GM13977 (cell line): ENCODE measurements at regions not wholly inside any gene's neighbourhood (a gene's known extent, or its start where the extent isn't known, plus 50 kb on each side); places are given as distances from the start of the nearest gene placed in this dataset.

Experiments used
- DNase-seq: peaks from one replicate; pipeline ENCODE4 v3.0.0; 2012; ENCODE audit warnings: low spot score
- in situ Hi-C: fragments of 300-500 bp; cut with MboI; formaldehyde crosslinking; loops from one replicate; pipeline ENCODE4 v1.12.0; 2022; ENCODE audit warnings: low sequenced_read_pairs, low pct_unique_long_range_greater_than_20kb, mixed read lengths, inconsistent platforms; ENCODE audit not compliant: unreplicated experiment
- TF ChIP-seq, protein P1 (sequence below): IDR thresholded peaks from 2 replicates; pipeline ENCODE4 v1.5.1; 2012; ENCODE audit warnings: mild to moderate bottlenecking, control low read depth; ENCODE audit not compliant: insufficient read depth; ENCODE audit errors: extremely low read depth, missing control alignments

DNA sequence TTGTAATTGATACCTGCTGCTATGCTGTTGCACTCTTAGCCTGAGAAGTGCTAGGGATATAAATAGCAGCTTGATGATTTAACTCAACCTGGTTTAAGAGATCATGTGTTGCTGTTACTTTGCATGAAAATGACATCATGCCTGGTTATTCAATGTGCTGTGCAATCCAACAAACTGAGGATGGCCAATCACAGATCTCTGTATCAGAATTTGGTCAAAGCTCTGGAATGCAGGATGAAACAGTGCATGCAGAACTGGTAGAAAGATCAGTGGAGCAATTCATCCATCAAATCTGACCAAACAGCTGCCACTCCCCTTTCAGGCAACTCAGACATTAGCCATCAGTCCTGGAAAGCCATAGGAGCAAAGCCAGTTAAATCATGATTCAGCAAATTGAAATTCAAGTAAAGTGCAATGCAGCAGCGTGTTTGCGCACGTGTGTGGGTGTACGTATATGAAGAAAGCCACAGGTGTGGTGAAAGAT lies 160.3 kb upstream of the RASGEF1B start:
- DNase-seq, result no peak
- TF ChIP-seq, protein P1, sequence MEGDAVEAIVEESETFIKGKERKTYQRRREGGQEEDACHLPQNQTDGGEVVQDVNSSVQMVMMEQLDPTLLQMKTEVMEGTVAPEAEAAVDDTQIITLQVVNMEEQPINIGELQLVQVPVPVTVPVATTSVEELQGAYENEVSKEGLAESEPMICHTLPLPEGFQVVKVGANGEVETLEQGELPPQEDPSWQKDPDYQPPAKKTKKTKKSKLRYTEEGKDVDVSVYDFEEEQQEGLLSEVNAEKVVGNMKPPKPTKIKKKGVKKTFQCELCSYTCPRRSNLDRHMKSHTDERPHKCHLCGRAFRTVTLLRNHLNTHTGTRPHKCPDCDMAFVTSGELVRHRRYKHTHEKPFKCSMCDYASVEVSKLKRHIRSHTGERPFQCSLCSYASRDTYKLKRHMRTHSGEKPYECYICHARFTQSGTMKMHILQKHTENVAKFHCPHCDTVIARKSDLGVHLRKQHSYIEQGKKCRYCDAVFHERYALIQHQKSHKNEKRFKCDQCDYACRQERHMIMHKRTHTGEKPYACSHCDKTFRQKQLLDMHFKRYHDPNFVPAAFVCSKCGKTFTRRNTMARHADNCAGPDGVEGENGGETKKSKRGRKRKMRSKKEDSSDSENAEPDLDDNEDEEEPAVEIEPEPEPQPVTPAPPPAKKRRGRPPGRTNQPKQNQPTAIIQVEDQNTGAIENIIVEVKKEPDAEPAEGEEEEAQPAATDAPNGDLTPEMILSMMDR, result no peak
- in situ Hi-C loops, result no loop called here

DNA sequence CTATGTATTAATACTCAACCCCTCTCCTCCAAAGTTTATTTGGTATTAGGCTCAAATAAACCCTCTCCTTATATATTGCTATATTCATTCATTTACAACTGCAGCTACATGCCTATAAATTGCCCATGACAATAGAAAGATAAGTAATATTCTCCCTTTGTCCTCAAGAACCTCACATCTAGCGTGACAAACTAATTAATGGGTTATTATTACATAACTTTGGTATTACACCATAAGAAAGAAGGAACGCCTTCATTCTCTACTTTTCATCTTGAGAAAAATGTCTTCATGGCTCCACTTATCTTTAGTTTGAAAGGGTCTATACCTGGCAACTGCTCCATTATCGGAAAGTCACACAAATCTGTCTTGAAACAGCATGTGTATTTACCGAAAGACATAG lies 157.7 kb upstream of the RASGEF1B start:
- DNase-seq, result no peak
- TF ChIP-seq, protein P1, result no peak
- in situ Hi-C loops, result no loop called here

DNA sequence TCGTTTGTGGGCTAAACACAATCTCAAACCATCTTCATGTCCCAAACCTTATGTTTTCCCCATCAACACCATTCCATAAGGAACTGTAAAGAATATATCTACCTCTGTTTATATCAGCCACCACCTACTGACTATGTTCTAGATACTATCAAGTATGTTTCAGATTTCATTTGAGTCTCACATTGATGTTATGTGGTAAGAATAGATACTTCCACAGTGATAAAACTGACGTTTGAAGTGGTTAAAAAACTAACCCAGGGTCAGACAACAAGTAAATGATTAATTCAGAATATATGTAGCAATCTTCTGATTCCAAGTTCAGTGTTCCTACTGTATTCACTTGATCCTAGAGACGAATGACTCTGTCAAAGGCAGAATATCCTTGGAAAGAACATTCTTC lies 156.8 kb upstream of the RASGEF1B start:
- in situ Hi-C loops, result no loop called here
- no peak for DNase-seq
- TF ChIP-seq, protein P1, result no peak

DNA sequence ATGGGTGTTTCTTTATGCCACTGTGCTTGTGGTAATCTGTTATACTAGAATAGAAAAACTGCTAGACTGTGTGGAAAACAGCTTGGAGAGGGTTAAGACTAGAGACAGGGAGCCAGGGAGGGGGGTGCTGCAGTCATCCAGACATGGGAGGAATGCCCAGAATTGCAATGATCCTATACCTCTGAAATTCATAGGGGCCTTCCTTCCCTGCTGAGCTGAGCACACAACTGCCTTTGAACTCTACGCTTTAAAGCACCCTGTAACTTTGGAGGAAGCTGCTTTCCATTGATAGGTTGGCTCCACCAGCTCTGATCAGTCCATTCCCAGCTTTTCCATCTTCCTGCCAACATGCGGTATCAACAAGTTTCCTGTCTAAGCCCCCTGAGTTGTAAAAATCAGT lies 155.9 kb upstream of the RASGEF1B start:
- in situ Hi-C loops, result no loop called here
- no peak for DNase-seq

DNA sequence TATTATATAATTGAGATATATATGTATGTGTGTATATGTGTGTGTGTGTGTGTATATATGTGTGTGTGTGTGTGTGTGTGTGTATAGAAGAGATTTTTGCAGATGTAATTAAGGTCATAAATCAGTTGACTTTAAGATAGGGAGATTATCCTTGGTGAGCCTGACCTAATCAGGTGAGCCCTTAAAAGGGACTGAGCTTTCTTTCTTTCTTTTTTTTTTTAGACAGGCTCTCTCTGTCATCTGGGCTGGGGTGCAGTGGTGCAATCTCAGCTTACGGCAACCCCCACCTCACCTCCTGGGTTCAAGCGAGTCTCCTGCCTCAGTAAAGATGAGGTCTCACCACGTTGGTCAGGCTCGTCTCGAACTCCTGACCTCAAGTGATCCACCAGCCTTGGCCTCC lies 155.1 kb upstream of the RASGEF1B start:
- no peak for DNase-seq
- in situ Hi-C loops, result no loop called here
- TF ChIP-seq, protein P1, result no peak

More for the DNA sequence above, 155.9 kb upstream of the RASGEF1B start:
- TF ChIP-seq, protein P1, result no peak

DNA sequence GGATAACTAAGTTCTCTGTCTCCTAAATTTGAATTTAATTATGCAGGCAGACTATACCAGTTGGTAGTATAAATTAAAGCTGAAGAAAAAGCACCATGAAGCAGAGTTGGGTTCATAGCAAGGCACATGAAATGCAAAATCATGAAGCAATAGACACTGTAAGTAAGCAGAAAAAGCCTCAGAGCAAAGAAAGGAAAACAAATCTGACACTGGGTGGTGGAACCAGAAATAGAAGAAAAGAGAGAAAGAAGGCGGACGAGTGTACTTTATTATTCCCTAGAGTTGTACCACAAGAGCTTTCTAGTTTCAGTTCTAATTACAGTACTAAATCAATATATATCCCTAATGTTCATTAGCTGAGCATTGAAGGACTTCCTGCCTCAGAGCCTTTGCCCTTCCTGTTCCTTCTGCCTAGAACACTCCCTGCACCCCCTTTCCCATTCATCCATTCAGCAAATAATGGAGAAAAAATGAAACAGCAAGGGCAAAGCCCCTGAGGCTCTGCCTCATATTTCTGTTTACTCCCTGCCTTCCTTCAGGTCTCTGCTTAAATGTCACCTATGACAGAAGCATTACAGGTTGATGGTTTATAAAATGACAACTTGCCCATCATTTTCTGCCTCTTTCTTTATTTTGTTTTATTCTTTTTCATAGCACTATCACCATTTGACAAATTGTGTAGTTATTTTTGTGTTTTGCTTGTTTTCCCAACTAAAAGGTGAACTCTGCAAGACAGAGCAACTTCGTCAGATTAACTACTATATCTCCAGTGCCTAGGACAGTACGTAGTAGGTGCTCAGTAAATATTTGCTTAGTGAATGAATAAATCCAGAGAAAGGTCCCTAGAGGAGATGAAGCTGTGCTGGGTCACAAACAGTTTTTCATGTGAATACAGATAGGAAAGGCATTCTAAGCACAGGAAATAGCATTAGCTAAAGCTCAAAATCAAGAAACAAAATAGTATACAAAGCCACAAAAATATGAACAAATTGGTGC lies 154.0 kb upstream of the RASGEF1B start:
- TF ChIP-seq, protein P1, result no peak
- no peak for DNase-seq
- in situ Hi-C loops, result no loop called here
